Endothelial cell of umbilical vein (primary cell): ENCODE measurements at regions not wholly inside any gene's neighbourhood (a gene's known extent, or its start where the extent isn't known, plus 50 kb on each side); places are given as distances from the start of the nearest gene placed in this dataset.

Experiments used
- BruUV-seq: library from RNA; stranded (reverse); fragments of 400-500 nt; replicated peaks from 2 replicates; lab custom pipeline; 2021; lab: Mats Ljungman, UMichigan
- CTCF ChIA-PET: fragments of 300-600, 350-600 bp; sonication (Branson Sonifier 250); formaldehyde crosslinking; loops from one replicate; lab custom pipeline; 2021; ENCODE audit warnings: antibody characterized with exemption, inconsistent platforms; lab: Charles Lee
- POLR2A ChIA-PET: fragments of 300-600, 350-600 bp; sonication (Branson Sonifier 250); formaldehyde crosslinking; loops from one replicate; lab custom pipeline; 2021; ENCODE audit warnings: antibody characterized with exemption, inconsistent platforms; lab: Charles Lee
- DNase-seq: peaks from one replicate; pipeline ENCODE4 v3.0.0-alpha.2; 2011; ENCODE audit warnings: low read depth, low spot score
- FAIRE-seq: peaks from 2 replicates; lab custom pipeline; 2011; peaks lifted over from hg19 to GRCh38; lab: Jason Lieb, UNC
- H2AFZ ChIP-seq: 2 replicates; pipeline ENCODE4 v1.6.0; 2012; ENCODE audit warnings: low read depth, low read length, control low read depth, inconsistent platforms
- H3K27ac ChIP-seq: 2 replicates; pipeline ENCODE4 v1.5.1; 2011; ENCODE audit warnings: low read depth, mild to moderate bottlenecking, control low read depth, low read length, moderate library complexity; ENCODE audit not compliant: insufficient read depth
- H3K27me3 ChIP-seq, 2 experiments: 2 replicates each; pipeline versions ENCODE4 v1.6.0 to v1.6.1; 2011; ENCODE audit warnings: low read length in 2 of 2, mixed read lengths in 1 of 2; ENCODE audit not compliant: control insufficient read depth in 2 of 2, insufficient read depth in 2 of 2
- H3K36me3 ChIP-seq, 2 experiments: 2 replicates in 1 of 2; 3 replicates in 1 of 2; pipeline ENCODE4 v1.5.1; 2011; ENCODE audit warnings: low read length in 2 of 2, mild to moderate bottlenecking in 1 of 2, moderate library complexity in 1 of 2; ENCODE audit not compliant: control insufficient read depth in 2 of 2, insufficient read depth in 2 of 2; ENCODE audit errors: extremely low read depth in 1 of 2
- H3K4me1 ChIP-seq: 3 replicates; pipeline ENCODE4 v1.5.1; 2011; ENCODE audit warnings: mild to moderate bottlenecking, low read length; ENCODE audit not compliant: control insufficient read depth, insufficient read depth; ENCODE audit errors: extremely low read depth
- H3K4me2 ChIP-seq: 2 replicates; pipeline ENCODE4 v1.6.1; 2011; ENCODE audit warnings: low read length, control low read depth, mixed read lengths; ENCODE audit not compliant: insufficient read depth
- H3K4me3 ChIP-seq, 3 experiments: fragments of 200-600 bp in 1 of 3; sonication (generic), shearing (Covaris generic) in 1 of 3; replicated peaks in 1 of 3; 2 replicates each; pipeline ENCODE4 v1.5.1; 2011 to 2016; ENCODE audit warnings: control low read depth in 3 of 3, low read length in 3 of 3, mild to moderate bottlenecking in 2 of 3, inconsistent platforms in 1 of 3, low read depth in 1 of 3, moderate library complexity in 1 of 3; ENCODE audit not compliant: insufficient read depth in 1 of 3
- H3K79me2 ChIP-seq: 2 replicates; pipeline ENCODE4 v1.6.0; 2012; ENCODE audit warnings: low read length, inconsistent platforms; ENCODE audit not compliant: control insufficient read depth, insufficient read depth
- H3K9ac ChIP-seq: replicated peaks from 2 replicates; pipeline ENCODE3; 2011; ENCODE audit warnings: low read length, control low read depth; ENCODE audit not compliant: insufficient read depth; ENCODE audit errors: extremely low read depth
- H3K9me1 ChIP-seq: replicated peaks from 3 replicates; pipeline ENCODE4 v1.6.0; 2011; ENCODE audit warnings: mild to moderate bottlenecking, low read length; ENCODE audit not compliant: control insufficient read depth, insufficient read depth; ENCODE audit errors: extremely low read depth
- H3K9me3 ChIP-seq: replicated peaks from 2 replicates; pipeline ENCODE4 v1.5.1; 2012; ENCODE audit warnings: low read length, inconsistent platforms; ENCODE audit not compliant: control insufficient read depth, insufficient read depth
- H4K20me1 ChIP-seq: replicated peaks from 2 replicates; pipeline ENCODE3; 2011; ENCODE audit warnings: mild to moderate bottlenecking, low read length; ENCODE audit not compliant: control insufficient read depth, insufficient read depth; ENCODE audit errors: extremely low read depth
- CTCF ChIP-seq, 2 donors: IDR thresholded peaks; 1 replicate in 1 of 2; 2 replicates in 1 of 2; pipeline ENCODE4 v1.5.1; 2011; ENCODE audit warnings: low read length in 2 of 2, mild to moderate bottlenecking in 2 of 2, moderate library complexity in 2 of 2, control low read depth in 1 of 2, inconsistent platforms in 1 of 2, low read depth in 1 of 2; ENCODE audit not compliant: insufficient read depth in 1 of 2; ENCODE audit errors: extremely low read depth in 1 of 2
- EZH2 ChIP-seq: IDR thresholded peaks from 2 replicates; pipeline ENCODE4 v1.6.1; 2012; ENCODE audit warnings: borderline replicate concordance, low read depth, mild to moderate bottlenecking, moderate library complexity, low read length, inconsistent platforms; ENCODE audit not compliant: severe bottlenecking
- FOS ChIP-seq: IDR thresholded peaks from 2 replicates; pipeline ENCODE4 v1.6.1; 2011; ENCODE audit warnings: mild to moderate bottlenecking, low read length, moderate library complexity, borderline replicate concordance; ENCODE audit not compliant: insufficient read depth
- GATA2 ChIP-seq: IDR thresholded peaks from 2 replicates; pipeline ENCODE4 v1.7.0; 2011; ENCODE audit warnings: low read depth, mild to moderate bottlenecking, moderate library complexity, mixed read lengths, low read length; ENCODE audit not compliant: insufficient read length, insufficient read depth
- JUN ChIP-seq: IDR thresholded peaks from 2 replicates; pipeline ENCODE4 v1.6.1; 2011; ENCODE audit warnings: borderline replicate concordance, low read depth; ENCODE audit not compliant: insufficient read length, insufficient read depth
- MAX ChIP-seq: IDR thresholded peaks from 2 replicates; pipeline ENCODE4 v1.6.1; 2011; ENCODE audit not compliant: insufficient read depth, insufficient read length
- MYC ChIP-seq: IDR thresholded peaks from one replicate; pipeline ENCODE4 v1.6.1; 2011; ENCODE audit warnings: mild to moderate bottlenecking, low read depth, low read length
- POLR2A ChIP-seq: IDR thresholded peaks from 2 replicates; pipeline ENCODE4 v1.6.1; 2012; ENCODE audit warnings: low read depth, mild to moderate bottlenecking, control low read depth, low read length
- POLR2AphosphoS5 ChIP-seq: IDR thresholded peaks from 2 replicates; pipeline ENCODE4 v1.6.1; 2012; ENCODE audit warnings: low read depth, mild to moderate bottlenecking, control low read depth, low read length, moderate library complexity; ENCODE audit not compliant: insufficient read depth
- dilution Hi-C: fragments of 300-500 bp; cut with MboI; formaldehyde crosslinking; loops from one replicate; pipeline ENCODE4 v1.15.0; 2019; ENCODE audit warnings: low sequenced_read_pairs; ENCODE audit not compliant: extremely low pct_ligation_motif_present
- intact Hi-C: fragments of 100-400 bp; cut with micrococcal nuclease; formaldehyde crosslinking; loops from one replicate; pipeline ENCODE4 v1.10.0; 2022

- Histone ChIP-seq H2AFZ (no peak overlapping the region), H3K27me3 (peaks cover 0 to 5% of the 10 kb centered on the region in 2 experiments), H3K79me2 (no peaks in the 10 kb centered on the region), H3K9me3 (no peaks in the 10 kb centered on the region), H3K27ac (no peak overlapping the region), H3K4me1 (no peaks in the 10 kb centered on the region), H3K4me2 (no peak overlapping the region), H4K20me1 (no peaks in the 10 kb centered on the region), H3K9ac (no peak overlapping the region), H3K4me3 (no peak overlapping the region), H3K9me1 (no peaks in the 10 kb centered on the region), H3K36me3 (no peaks in the 10 kb centered on the region)
- ChIA-PET POLR2A (interaction anchor here (0.7 kb wide), 1 partner anchor 736 kb away, joined by 3 read pairs; no protein-coding TSS in a partner anchor), CTCF (interaction anchor here (1.3 kb wide), 1 partner anchor 16 kb away, joined by 3 read pairs; no protein-coding TSS in a partner anchor)
- BruUV-seq = no TSS peak
- TF ChIP-seq GATA2 (no peak), EZH2 (no peak), MYC (no peak), POLR2AphosphoS5 (no peak), CTCF (IDR thresholded peaks at IDR 0.05; ENCODE audit: extremely low read depth in 1 of 2, insufficient read depth in 1 of 2, low read depth in 1 of 2, low read length in 2 of 2) (no peak), JUN (no peak), MAX (no peak), POLR2A (no peak), FOS (no peak)
- no peak for FAIRE-seq
- dilution Hi-C loops (no loop called here), intact Hi-C loops (no loop called here)
- no peak for DNase-seq
Observed at GRCh38 chr22:27186643-27187042, 529.3 kb downstream of the MIAT start.
